Mesothelial cell of epicardium (in vitro differentiated cells): ENCODE measurements at regions not wholly inside any gene's neighbourhood (a gene's known extent, or its start where the extent isn't known, plus 50 kb on each side); places are given as distances from the start of the nearest gene placed in this dataset.

Experiments used
- DNase-seq, 2 experiments: peaks; one replicate each; pipeline ENCODE4 v3.0.0; 2021; ENCODE audit warnings: low spot score in 2 of 2; ENCODE audit not compliant: unreplicated experiment in 2 of 2
- H3K27ac Mint-ChIP-seq: 2 replicates; pipeline ENCODE4 v1.8.0; 2021; ENCODE audit warnings: mixed read lengths
- H3K27me3 Mint-ChIP-seq: 2 replicates; pipeline ENCODE4 v1.8.0; 2021; ENCODE audit warnings: low read depth, mixed read lengths
- H3K36me3 Mint-ChIP-seq: 2 replicates; pipeline ENCODE4 v1.8.0; 2021; ENCODE audit warnings: mixed read lengths
- H3K4me1 Mint-ChIP-seq: 2 replicates; pipeline ENCODE4 v1.8.0; 2021; ENCODE audit warnings: mixed read lengths
- H3K4me3 Mint-ChIP-seq: 2 replicates; pipeline ENCODE4 v1.8.0; 2021; ENCODE audit warnings: mild to moderate bottlenecking, moderate library complexity, mixed read lengths
- H3K9me3 Mint-ChIP-seq: 2 replicates; pipeline ENCODE4 v1.8.0; 2021; ENCODE audit warnings: mixed read lengths
- TF ChIP-seq, protein P1 (sequence below): fragments of 200-600 bp; sonication (generic); IDR thresholded peaks from one replicate; pipeline ENCODE4 v1.5.0; 2021; ENCODE audit warnings: antibody characterized with exemption; ENCODE audit not compliant: unreplicated experiment

DNA sequence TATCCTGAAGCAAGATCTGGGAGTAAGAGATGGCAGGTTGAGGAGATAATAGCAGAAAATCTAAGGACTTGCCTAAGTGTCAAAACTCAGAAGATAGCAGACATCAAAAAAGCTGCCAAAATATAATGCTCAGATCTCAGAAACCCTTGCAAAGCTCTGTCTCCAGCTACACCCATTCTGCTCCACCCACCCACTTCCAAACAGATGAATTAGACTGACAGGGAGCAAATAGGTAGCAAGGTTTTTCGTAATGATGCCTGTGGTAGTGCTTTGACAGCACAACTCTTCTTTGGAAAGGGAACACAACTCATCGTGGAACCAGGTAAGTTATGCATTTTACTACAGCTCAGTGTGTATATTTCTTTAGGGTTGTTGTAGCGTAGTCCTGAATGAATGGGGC, 132.6 kb downstream of the DAD1 start:
- H3K27ac Mint-ChIP-seq, result no peak overlapping the region
- TF ChIP-seq, protein P1, sequence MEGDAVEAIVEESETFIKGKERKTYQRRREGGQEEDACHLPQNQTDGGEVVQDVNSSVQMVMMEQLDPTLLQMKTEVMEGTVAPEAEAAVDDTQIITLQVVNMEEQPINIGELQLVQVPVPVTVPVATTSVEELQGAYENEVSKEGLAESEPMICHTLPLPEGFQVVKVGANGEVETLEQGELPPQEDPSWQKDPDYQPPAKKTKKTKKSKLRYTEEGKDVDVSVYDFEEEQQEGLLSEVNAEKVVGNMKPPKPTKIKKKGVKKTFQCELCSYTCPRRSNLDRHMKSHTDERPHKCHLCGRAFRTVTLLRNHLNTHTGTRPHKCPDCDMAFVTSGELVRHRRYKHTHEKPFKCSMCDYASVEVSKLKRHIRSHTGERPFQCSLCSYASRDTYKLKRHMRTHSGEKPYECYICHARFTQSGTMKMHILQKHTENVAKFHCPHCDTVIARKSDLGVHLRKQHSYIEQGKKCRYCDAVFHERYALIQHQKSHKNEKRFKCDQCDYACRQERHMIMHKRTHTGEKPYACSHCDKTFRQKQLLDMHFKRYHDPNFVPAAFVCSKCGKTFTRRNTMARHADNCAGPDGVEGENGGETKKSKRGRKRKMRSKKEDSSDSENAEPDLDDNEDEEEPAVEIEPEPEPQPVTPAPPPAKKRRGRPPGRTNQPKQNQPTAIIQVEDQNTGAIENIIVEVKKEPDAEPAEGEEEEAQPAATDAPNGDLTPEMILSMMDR, result no peak
- H3K27me3 Mint-ChIP-seq, result peaks cover 65% of the 10 kb centered on the region
- DNase-seq, result no peak
- no peak overlapping the region for H3K4me3 Mint-ChIP-seq
- peaks cover 4% of the 10 kb centered on the region for H3K9me3 Mint-ChIP-seq
- no peaks in the 10 kb centered on the region for H3K36me3 Mint-ChIP-seq
- peaks cover 5% of the 10 kb centered on the region for H3K4me1 Mint-ChIP-seq

DNA sequence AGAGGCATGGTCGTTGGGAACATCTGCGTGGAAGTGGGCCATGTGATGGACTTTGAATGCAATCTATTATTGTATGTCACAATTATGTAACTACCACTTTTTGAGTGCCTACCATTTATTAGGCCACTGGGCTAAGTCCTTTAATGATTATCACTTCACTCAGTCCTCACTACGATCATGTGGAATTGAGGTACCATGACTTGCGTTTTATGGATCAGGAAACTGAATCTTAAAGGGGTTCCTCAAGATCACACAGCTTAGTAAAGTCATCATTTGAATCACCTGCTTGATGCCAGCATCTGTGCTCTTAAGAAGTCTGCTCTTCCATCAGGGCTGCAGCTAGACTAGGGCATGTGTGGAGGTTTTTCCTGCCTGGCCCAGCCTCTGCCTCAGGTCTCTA, 136.7 kb downstream of the DAD1 start:
- no peak for DNase-seq
- H3K36me3 Mint-ChIP-seq, result no peaks in the 10 kb centered on the region
- no peak overlapping the region for H3K4me3 Mint-ChIP-seq
- H3K27me3 Mint-ChIP-seq, result peaks cover 40% of the 10 kb centered on the region
- H3K27ac Mint-ChIP-seq, result no peak overlapping the region
- TF ChIP-seq, protein P1, result no peak
- peaks cover 4% of the 10 kb centered on the region for H3K9me3 Mint-ChIP-seq
- no peaks in the 10 kb centered on the region for H3K4me1 Mint-ChIP-seq

DNA sequence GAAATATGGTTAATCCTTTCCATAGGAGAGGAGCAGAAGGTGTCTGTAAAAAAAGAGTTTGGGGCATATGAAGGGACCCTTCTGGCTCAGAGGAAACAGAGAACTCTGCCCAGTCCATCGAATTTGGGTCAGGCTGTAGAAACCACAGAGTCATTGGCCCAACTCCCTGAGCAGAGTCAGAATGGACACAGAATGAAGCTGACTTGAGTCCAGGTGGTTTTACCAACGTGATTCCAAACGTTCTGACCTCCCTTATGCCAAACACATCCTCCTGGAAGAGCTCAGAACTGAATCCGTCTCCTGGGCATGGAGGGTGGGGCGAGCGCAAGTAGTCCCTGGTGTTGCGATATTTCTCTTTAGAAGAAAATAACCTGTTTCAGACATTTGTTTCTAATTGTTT, 138.8 kb downstream of the DAD1 start:
- Mint-ChIP-seq H3K4me3 (no peak overlapping the region), H3K36me3 (no peaks in the 10 kb centered on the region), H3K27me3 (peaks cover 24% of the 10 kb centered on the region), H3K4me1 (no peaks in the 10 kb centered on the region), H3K9me3 (peaks cover 4% of the 10 kb centered on the region), H3K27ac (no peak overlapping the region)
- TF ChIP-seq, protein P1, result no peak
- no peak for DNase-seq

DNA sequence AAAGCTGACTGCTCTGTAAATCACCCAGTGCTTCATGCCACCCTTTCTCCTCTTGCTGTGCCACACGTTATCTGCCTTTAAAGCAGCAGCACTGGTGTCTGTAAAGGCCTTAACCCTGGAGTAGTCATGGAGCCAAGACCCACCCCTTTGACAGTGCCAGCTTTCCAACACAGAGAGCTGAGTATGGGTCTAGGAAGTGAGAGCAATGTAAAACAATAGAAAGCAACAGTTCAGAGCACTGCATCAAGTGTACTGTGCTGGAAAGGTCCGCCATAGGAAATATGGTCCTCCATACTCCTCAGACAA, 139.5 kb downstream of the DAD1 start:
- H3K4me1 Mint-ChIP-seq, result no peaks in the 10 kb centered on the region
- TF ChIP-seq, protein P1, result no peak
- no peak overlapping the region for H3K4me3 Mint-ChIP-seq

DNA sequence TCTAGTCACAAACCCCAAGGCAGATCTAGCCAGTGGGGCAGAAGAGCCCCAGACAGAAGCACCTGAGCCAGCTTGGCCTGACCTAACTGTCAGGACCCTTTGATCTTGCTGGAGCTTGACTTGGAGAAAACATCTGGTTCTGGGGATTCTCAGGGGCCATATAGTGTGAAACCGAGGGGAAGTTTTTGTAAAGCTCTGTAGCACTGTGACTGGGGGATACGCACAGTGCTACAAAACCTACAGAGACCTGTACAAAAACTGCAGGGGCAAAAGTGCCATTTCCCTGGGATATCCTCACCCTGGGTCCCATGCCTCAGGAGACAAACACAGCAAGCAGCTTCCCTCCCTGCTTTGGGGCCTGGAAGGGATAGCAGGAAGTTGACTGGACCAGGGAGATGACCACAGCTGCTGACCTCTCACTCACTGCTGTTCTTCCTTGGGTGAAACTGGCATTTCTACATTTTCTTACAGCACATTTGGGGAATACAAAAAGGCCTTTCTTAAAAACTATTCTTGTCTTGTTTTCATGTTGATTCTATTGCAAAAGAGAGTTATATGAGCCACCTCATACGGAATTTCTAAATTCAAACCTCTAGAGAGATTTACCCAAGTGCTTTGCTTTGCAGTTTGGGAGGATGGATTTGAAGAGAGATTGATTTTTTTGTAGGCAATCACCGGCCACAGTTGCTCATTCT, 140.0 kb downstream of the DAD1 start:
- TF ChIP-seq, protein P1, result no peak
- Mint-ChIP-seq H3K4me3 (no peak overlapping the region), H3K36me3 (no peaks in the 10 kb centered on the region), H3K27ac (no peak overlapping the region), H3K9me3 (peaks cover 4% of the 10 kb centered on the region), H3K4me1 (no peaks in the 10 kb centered on the region), H3K27me3 (peaks cover 16% of the 10 kb centered on the region)
- no peak for DNase-seq

More for the DNA sequence above, 139.5 kb downstream of the DAD1 start:
- DNase-seq, result no peak
- H3K36me3 Mint-ChIP-seq, result no peaks in the 10 kb centered on the region
- peaks cover 19% of the 10 kb centered on the region for H3K27me3 Mint-ChIP-seq
- H3K27ac Mint-ChIP-seq, result no peak overlapping the region
- peaks cover 4% of the 10 kb centered on the region for H3K9me3 Mint-ChIP-seq
